ENCODE measurements at regions not wholly inside any gene's neighbourhood (a gene's known extent, or its start where the extent isn't known, plus 50 kb on each side); places are given as distances from the start of the nearest gene placed in this dataset.

DNA sequence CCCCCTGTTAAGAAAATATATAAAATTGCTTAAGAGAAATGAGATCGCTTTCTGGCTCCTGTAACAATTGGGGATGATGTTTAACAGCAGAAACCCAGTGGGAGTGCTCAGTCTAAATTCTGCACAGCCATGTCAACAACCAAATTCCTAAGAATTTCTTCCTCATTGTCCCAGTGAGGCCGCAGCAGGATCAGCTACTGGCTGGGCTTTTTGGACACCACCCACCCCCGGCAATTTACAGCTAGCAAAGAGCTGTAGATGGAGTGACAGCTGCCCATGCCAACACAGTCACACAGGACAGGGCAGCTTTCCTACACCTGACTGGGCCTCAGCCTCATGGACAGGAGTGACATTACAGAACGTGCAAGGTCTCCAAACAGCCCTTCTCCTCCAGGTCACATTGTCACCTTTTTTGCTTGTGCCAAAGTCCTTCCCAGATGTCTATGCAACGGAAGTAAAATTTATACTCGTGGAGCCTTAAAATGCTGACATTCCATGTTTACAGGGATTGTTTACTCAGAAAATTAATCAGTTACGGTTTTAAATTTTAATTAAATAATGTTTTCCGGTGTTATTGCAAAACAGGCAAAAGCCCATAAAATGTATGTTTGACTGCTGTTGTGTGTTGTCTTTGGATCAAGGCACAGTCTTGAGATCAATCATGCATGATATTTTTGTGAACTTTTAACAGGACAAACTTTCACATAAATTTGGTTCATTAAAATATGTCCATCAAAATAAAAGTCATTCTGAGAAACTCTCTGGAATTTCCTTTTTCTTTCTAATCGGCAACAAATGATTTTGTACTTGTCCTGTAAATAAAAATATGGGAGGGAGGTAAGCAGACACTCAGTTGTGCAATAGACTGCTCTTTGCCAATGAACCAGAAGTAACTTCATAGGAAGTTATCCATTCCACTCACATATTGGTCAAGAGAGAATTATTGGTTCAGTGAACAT lies 943.2 kb downstream of the MCTP2 start:
- Histone ChIP-seq H3K27me3 (ENCODE audit: control insufficient read depth, insufficient read depth, low read length) (no peaks in the 10 kb centered on the region), H3K4me1 (ENCODE audit: control insufficient read depth, insufficient read depth, low read length) (peaks cover 29% of the 10 kb centered on the region), H3K36me3 (ENCODE audit: insufficient read depth, low read length) (no peaks in the 10 kb centered on the region), H3K9ac (ENCODE audit: low read depth, low read length) (no peak overlapping the region), H3K4me3 (ENCODE audit: low read length) (no peak overlapping the region), H3K9me3 (replicated peaks; ENCODE audit: low read length) (no peaks in the 10 kb centered on the region), H3K4me2 (ENCODE audit: low read length) (peak overlapping the region; percentile 53)

DNA sequence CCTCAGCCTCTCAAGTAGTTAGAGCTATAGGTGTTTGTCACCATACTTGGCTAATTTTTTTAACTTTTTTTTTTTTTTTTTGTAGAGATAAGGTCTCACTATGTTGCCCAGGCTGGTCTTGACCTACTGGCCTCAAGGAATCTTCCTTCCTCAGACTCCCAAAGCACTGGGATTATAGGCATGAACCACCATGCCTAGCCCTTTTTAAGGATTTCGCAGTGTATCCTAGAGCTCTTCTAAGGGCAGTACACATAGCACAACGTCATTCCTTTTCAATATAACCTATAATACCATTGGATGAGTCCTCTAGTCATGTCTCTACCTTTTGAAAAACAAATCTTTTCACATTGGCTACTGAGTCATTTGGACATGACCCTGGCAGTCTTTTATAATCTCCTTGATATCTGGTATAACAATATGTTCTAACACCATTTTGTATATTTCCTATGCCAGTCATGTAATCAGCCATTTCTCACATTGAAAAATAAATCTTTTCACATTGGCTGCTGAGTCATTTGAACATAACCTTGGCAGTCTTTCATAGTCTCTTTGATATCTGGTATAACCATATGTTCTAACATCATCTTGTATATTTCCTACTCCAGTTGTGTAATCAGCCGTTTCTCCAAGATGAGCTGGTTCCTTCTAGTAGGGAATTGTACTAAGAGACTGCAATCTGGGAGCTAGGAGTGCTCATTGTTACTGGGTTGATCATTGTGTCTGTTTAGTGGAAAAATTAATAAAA lies 944.7 kb downstream of the MCTP2 start:
- Histone ChIP-seq H3K9ac (ENCODE audit: low read depth, low read length) (no peak overlapping the region), H3K36me3 (ENCODE audit: insufficient read depth, low read length) (no peaks in the 10 kb centered on the region), H3K9me3 (replicated peaks; ENCODE audit: low read length) (peaks cover 4% of the 10 kb centered on the region), H3K4me3 (ENCODE audit: low read length) (no peak overlapping the region), H3K4me2 (ENCODE audit: low read length) (no peak overlapping the region), H3K4me1 (ENCODE audit: control insufficient read depth, insufficient read depth, low read length) (peaks cover 29% of the 10 kb centered on the region), H3K27me3 (ENCODE audit: control insufficient read depth, insufficient read depth, low read length) (no peaks in the 10 kb centered on the region)

- Histone ChIP-seq H3K4me1 (ENCODE audit: control insufficient read depth, insufficient read depth, low read length) (peaks cover 29% of the 10 kb centered on the region), H3K36me3 (ENCODE audit: insufficient read depth, low read length) (no peaks in the 10 kb centered on the region), H3K4me3 (ENCODE audit: low read length) (no peak overlapping the region), H3K9me3 (replicated peaks; ENCODE audit: low read length) (peaks cover 4% of the 10 kb centered on the region), H3K27me3 (ENCODE audit: control insufficient read depth, insufficient read depth, low read length) (no peaks in the 10 kb centered on the region), H3K9ac (ENCODE audit: low read depth, low read length) (no peak overlapping the region), H3K4me2 (ENCODE audit: low read length) (no peak overlapping the region)
These were observed 945.6 kb downstream of the MCTP2 start for GRCh38 chr15:95176794-95177577.

DNA sequence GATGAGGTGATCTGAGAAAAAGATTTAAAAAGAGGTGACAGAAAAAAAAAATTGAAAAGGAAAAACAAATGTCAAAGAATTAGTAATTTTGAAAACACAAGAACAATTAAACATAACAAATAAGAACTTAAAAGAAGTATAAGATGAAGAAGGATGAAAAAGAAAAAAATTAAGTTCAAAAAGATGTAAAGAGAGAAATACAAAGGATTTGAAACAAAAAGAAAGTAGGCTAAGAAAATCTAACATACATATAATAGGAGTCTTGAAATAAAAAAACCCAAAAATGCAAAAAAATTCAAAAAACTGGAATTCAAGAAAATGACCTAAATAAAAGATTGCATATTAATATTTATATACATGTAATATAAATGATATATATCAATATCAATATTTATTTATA lies 949.2 kb downstream of the MCTP2 start:
- H3K36me3 ChIP-seq (ENCODE audit: insufficient read depth, low read length): no peaks in the 10 kb centered on the region
- H3K4me1 ChIP-seq (ENCODE audit: control insufficient read depth, insufficient read depth, low read length): peaks cover 13% of the 10 kb centered on the region
- no peaks in the 10 kb centered on the region for H3K27me3 ChIP-seq (ENCODE audit: control insufficient read depth, insufficient read depth, low read length)
- H3K9me3 ChIP-seq (replicated peaks; ENCODE audit: low read length): peaks cover 4% of the 10 kb centered on the region
- no peak overlapping the region for H3K4me2 ChIP-seq (ENCODE audit: low read length)
- no peak overlapping the region for H3K4me3 ChIP-seq (ENCODE audit: low read length)
- no peak overlapping the region for H3K9ac ChIP-seq (ENCODE audit: low read depth, low read length)

- Histone ChIP-seq H3K27me3 (ENCODE audit: control insufficient read depth, insufficient read depth, low read length) (no peaks in the 10 kb centered on the region), H3K4me3 (ENCODE audit: low read length) (no peak overlapping the region)
These were observed 950.7 kb downstream of the MCTP2 start for GRCh38 chr15:95182091-95182490.

DNA sequence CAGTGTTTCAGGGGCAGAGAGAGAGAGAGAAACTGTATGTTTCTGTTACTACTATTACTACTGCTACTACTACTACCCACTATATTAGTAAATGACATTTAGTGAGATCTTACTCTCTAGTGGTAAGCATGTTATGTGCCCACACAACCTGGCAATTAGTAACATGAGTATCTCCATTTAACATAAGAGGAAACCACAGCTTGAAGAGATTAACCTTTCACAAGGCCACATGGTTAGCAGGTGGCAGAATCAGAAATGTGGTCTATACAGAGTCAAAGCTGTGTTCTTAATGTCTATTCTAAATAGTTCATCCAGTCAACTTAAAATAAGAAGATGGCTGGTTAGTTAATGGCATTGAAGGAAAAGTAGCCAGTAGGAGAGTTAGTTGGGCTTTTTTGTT lies 961.6 kb downstream of the MCTP2 start:
- no peaks in the 10 kb centered on the region for H3K27me3 ChIP-seq (ENCODE audit: control insufficient read depth, insufficient read depth, low read length)
- H3K4me1 ChIP-seq (ENCODE audit: control insufficient read depth, insufficient read depth, low read length): no peaks in the 10 kb centered on the region
- H3K36me3 ChIP-seq (ENCODE audit: insufficient read depth, low read length): no peaks in the 10 kb centered on the region
- no peaks in the 10 kb centered on the region for H3K9me3 ChIP-seq (replicated peaks; ENCODE audit: low read length)
- no peak overlapping the region for H3K4me3 ChIP-seq (ENCODE audit: low read length)
- no peak overlapping the region for H3K9ac ChIP-seq (ENCODE audit: low read depth, low read length)
- H3K4me2 ChIP-seq (ENCODE audit: low read length): no peak overlapping the region

More at GRCh38 chr15:95182091-95182490, 950.7 kb downstream of the MCTP2 start:
- Histone ChIP-seq H3K4me2 (ENCODE audit: low read length) (no peak overlapping the region), H3K9ac (ENCODE audit: low read depth, low read length) (no peak overlapping the region), H3K36me3 (ENCODE audit: insufficient read depth, low read length) (no peaks in the 10 kb centered on the region), H3K4me1 (ENCODE audit: control insufficient read depth, insufficient read depth, low read length) (no peaks in the 10 kb centered on the region), H3K9me3 (replicated peaks; ENCODE audit: low read length) (peaks cover 4% of the 10 kb centered on the region)

DNA sequence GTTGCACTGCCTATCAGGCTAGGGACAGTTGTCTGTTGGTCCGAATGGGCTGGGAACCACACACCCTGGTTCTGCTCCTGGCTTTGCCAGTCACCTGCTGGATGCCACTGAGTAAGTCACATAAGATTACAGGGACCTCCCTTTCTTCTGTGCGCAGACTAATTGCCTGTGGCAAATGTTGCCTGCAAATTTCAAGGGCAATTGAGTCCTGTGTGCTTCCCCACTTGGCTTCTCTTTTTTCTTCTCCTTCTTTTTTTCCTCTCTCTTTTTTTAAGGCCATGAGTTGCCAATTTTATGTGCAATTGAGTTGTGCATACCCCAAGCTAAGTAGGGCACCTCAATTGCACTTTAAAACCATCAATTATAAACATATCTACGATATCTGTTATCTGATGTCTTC lies 963.4 kb downstream of the MCTP2 start:
- no peaks in the 10 kb centered on the region for H3K27me3 ChIP-seq (ENCODE audit: control insufficient read depth, insufficient read depth, low read length)
- H3K9ac ChIP-seq (ENCODE audit: low read depth, low read length): no peak overlapping the region

GRCh38 chr15:95196176-95196915 lies 965.0 kb downstream of the MCTP2 start:
- no peaks in the 10 kb centered on the region for H3K9me3 ChIP-seq (replicated peaks; ENCODE audit: low read length)
- no peaks in the 10 kb centered on the region for H3K27me3 ChIP-seq (ENCODE audit: control insufficient read depth, insufficient read depth, low read length)
- H3K9ac ChIP-seq (ENCODE audit: low read depth, low read length): no peak overlapping the region
- H3K4me2 ChIP-seq (ENCODE audit: low read length): peak overlapping the region; percentile 75
- H3K36me3 ChIP-seq (ENCODE audit: insufficient read depth, low read length): no peaks in the 10 kb centered on the region
- H3K4me1 ChIP-seq (ENCODE audit: control insufficient read depth, insufficient read depth, low read length): no peaks in the 10 kb centered on the region
- H3K4me3 ChIP-seq (ENCODE audit: low read length): peak overlapping the region; percentile 58

More for the DNA sequence above, 963.4 kb downstream of the MCTP2 start:
- Histone ChIP-seq H3K9me3 (replicated peaks; ENCODE audit: low read length) (no peaks in the 10 kb centered on the region), H3K4me1 (ENCODE audit: control insufficient read depth, insufficient read depth, low read length) (no peaks in the 10 kb centered on the region), H3K4me3 (ENCODE audit: low read length) (no peak overlapping the region), H3K36me3 (ENCODE audit: insufficient read depth, low read length) (no peaks in the 10 kb centered on the region), H3K4me2 (ENCODE audit: low read length) (no peak overlapping the region)

DNA sequence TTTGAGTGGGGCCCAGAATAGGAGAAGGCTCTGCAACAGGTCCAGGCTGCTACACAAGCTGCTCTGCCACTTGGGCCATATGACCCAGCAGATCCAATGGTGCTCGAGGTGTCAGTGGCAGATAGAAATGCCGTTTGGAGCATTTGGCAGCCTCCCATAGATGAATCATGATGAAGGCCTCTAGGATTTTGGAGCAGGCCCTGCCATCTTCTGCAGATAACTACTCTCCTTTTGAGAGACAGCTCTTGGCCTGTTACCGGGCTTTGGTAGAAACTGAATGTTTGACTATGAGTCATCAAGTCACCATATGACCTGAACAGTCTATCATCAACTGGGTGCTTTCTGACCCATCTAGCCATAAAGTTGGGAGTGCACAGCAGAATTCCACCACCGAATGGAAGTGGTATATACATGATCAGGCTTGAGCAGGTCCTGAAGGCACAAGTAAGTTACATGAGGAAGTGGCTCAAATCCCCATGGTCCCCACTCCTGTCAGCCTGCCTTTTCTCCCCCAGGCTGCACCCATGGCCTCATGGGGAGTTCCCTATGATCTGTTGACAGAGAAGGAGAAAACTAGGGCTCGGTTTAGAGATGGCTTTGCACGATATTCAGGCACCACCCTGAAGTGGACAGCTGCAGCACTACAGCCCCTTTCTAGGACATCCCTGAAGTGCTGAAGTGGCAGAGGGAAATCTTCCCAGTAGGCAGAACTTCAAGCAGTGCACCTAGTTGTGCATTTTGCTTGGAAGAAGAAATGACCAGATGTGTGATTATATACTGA lies 971.4 kb downstream of the MCTP2 start:
- Histone ChIP-seq H3K9ac (ENCODE audit: low read depth, low read length) (no peak overlapping the region), H3K4me3 (ENCODE audit: low read length) (no peak overlapping the region), H3K36me3 (ENCODE audit: insufficient read depth, low read length) (no peaks in the 10 kb centered on the region), H3K4me2 (ENCODE audit: low read length) (no peak overlapping the region), H3K4me1 (ENCODE audit: control insufficient read depth, insufficient read depth, low read length) (no peaks in the 10 kb centered on the region), H3K9me3 (replicated peaks; ENCODE audit: low read length) (no peaks in the 10 kb centered on the region), H3K27me3 (ENCODE audit: control insufficient read depth, insufficient read depth, low read length) (no peaks in the 10 kb centered on the region)

GRCh38 chr15:95205077-95205476 lies 973.7 kb downstream of the MCTP2 start:
- Histone ChIP-seq H3K4me2 (ENCODE audit: low read length) (no peak overlapping the region), H3K9ac (ENCODE audit: low read depth, low read length) (no peak overlapping the region), H3K9me3 (replicated peaks; ENCODE audit: low read length) (no peaks in the 10 kb centered on the region), H3K27me3 (ENCODE audit: control insufficient read depth, insufficient read depth, low read length) (no peaks in the 10 kb centered on the region), H3K36me3 (ENCODE audit: insufficient read depth, low read length) (no peaks in the 10 kb centered on the region), H3K4me3 (ENCODE audit: low read length) (no peak overlapping the region), H3K4me1 (ENCODE audit: control insufficient read depth, insufficient read depth, low read length) (no peaks in the 10 kb centered on the region)
